Astrocyte of the spinal cord (primary cell): ENCODE measurements at regions not wholly inside any gene's neighbourhood (a gene's known extent, or its start where the extent isn't known, plus 50 kb on each side); places are given as distances from the start of the nearest gene placed in this dataset.

Experiments
- DNase-seq: peaks from one replicate; pipeline ENCODE4 v3.0.0; 2011; ENCODE audit warnings: low read depth, low spot score
- H3K4me3 ChIP-seq: 2 replicates; pipeline ENCODE4 v1.5.1; 2011; ENCODE audit warnings: low read depth, mild to moderate bottlenecking, low read length, moderate library complexity
- CTCF ChIP-seq: IDR thresholded peaks from 2 replicates; pipeline ENCODE4 v1.5.1; 2012; ENCODE audit warnings: low read depth, mild to moderate bottlenecking, low read length, inconsistent platforms
- in situ Hi-C: cut with HindIII; loops from 2 replicates; pipeline ENCODE4 v1.10.0; 2017; ENCODE audit warnings: low sequenced_read_pairs

- no peak for DNase-seq
- TF ChIP-seq CTCF, result no peak
- in situ Hi-C loops, result no loop called here
- no peak overlapping the region for H3K4me3 ChIP-seq
These were observed 842.4 kb upstream of the TMPRSS15 start for GRCh38 chr21:19246018-19246417.

- no peak for TF ChIP-seq CTCF
- H3K4me3 ChIP-seq, result no peak overlapping the region
- in situ Hi-C loops, result no loop called here
- no peak for DNase-seq
These were observed 853.5 kb upstream of the TMPRSS15 start for GRCh38 chr21:19256934-19257660.

GRCh38 chr21:19261731-19262376 is 858.3 kb upstream of the TMPRSS15 start:
- no peak overlapping the region for H3K4me3 ChIP-seq
- TF ChIP-seq CTCF, result no peak
- in situ Hi-C loops, result no loop called here
- no peak for DNase-seq

GRCh38 chr21:19266636-19267035 is 863.1 kb upstream of the TMPRSS15 start:
- H3K4me3 ChIP-seq, result no peak overlapping the region
- in situ Hi-C loops, result no loop called here
- TF ChIP-seq CTCF, result no peak
- DNase-seq, result no peak

GRCh38 chr21:19268686-19269085 is 865.1 kb upstream of the TMPRSS15 start:
- peak; percentile 6 for DNase-seq
- in situ Hi-C loops, result no loop called here
- H3K4me3 ChIP-seq, result no peak overlapping the region
- TF ChIP-seq CTCF, result no peak

- no peak for TF ChIP-seq CTCF
- H3K4me3 ChIP-seq, result no peak overlapping the region
- in situ Hi-C loops, result no loop called here
- DNase-seq, result no peak
These were observed 871.5 kb upstream of the TMPRSS15 start for GRCh38 chr21:19275065-19275464.
